ENCODE measurements at regions not wholly inside any gene's neighbourhood (a gene's known extent, or its start where the extent isn't known, plus 50 kb on each side); places are given as distances from the start of the nearest gene placed in this dataset.
A peak's percentile ranks its signal among the peaks of the same experiment; 100 is the strongest.

DNA sequence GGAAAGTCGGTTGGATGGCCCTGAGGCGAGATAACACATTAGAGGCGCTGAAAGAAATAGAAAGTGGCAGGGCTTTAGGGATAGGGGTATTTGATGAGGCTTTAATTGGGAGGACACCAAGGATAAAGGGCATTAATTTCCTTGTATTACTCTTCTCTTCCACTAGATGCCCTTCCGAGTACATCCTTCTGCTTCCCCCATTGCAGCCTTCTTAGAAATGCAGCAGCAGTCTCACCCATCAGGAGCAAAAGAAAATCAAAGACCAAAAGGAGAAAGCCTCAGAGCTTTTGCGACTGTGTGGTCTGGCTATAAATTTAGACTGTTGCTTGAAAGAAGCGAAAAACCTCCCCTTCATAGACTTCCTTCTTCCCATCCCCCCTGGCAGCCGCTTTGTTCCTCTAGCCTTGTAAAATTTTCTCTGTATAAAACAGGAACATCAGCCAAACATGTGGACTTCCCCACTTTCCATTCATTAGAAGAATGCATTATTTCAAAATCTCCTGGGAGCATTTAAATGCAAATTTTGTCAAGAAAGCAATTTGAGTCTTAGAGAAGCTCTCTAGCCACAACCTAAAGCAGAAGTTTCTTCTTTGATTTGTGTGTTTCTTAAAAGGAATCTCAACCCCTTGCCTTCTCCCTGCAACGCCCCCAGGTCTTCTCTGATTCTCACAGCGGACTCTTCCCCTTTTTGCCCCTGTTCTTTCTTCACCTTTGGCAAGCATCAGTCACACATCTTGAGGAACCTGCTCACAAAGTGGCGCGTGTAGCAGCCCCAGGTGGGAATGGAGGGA is 76.6 kb downstream of the NDUFS5 start:
- Histone ChIP-seq H3K4me2 (peak overlapping the region; percentile 59), H2AFZ (no peak overlapping the region), H3K36me3 (replicated peaks; ENCODE audit: insufficient read depth, low read depth) (no peaks in the 10 kb centered on the region), H4K20me1 (ENCODE audit: insufficient read depth, poor library complexity, severe bottlenecking) (no peaks in the 10 kb centered on the region), H3K9me2 (replicated peaks; ENCODE audit: insufficient read depth) (no peaks in the 10 kb centered on the region), H3K9me3 (ENCODE audit: low read depth) (no peaks in the 10 kb centered on the region), H3K4me1 (ENCODE audit: insufficient read depth) (peaks cover 31% of the 10 kb centered on the region), H3K4me3 (no peak overlapping the region), H3K27me3 (no peaks in the 10 kb centered on the region), H3K27ac (peak overlapping the region; percentile 98), H3K79me2 (peaks cover 13% of the 10 kb centered on the region)
- TF ChIP-seq, protein P1, sequence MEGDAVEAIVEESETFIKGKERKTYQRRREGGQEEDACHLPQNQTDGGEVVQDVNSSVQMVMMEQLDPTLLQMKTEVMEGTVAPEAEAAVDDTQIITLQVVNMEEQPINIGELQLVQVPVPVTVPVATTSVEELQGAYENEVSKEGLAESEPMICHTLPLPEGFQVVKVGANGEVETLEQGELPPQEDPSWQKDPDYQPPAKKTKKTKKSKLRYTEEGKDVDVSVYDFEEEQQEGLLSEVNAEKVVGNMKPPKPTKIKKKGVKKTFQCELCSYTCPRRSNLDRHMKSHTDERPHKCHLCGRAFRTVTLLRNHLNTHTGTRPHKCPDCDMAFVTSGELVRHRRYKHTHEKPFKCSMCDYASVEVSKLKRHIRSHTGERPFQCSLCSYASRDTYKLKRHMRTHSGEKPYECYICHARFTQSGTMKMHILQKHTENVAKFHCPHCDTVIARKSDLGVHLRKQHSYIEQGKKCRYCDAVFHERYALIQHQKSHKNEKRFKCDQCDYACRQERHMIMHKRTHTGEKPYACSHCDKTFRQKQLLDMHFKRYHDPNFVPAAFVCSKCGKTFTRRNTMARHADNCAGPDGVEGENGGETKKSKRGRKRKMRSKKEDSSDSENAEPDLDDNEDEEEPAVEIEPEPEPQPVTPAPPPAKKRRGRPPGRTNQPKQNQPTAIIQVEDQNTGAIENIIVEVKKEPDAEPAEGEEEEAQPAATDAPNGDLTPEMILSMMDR (IDR thresholded peaks at IDR 0.05; ENCODE audit: poor library complexity): peak; percentile 74
- TF ChIP-seq EZH2phosphoT487 (IDR thresholded peaks at IDR 0.05; ENCODE audit: low read depth, severe bottlenecking, unreplicated experiment): no peak
- 25% methylated on average over 11 of the region's 11 CpGs for WGBS (ENCODE audit: low lambda C conversion rate, missing lambda C conversion rate)
- DNase-seq (ENCODE audit: low spot score): peak; percentile 78

DNA sequence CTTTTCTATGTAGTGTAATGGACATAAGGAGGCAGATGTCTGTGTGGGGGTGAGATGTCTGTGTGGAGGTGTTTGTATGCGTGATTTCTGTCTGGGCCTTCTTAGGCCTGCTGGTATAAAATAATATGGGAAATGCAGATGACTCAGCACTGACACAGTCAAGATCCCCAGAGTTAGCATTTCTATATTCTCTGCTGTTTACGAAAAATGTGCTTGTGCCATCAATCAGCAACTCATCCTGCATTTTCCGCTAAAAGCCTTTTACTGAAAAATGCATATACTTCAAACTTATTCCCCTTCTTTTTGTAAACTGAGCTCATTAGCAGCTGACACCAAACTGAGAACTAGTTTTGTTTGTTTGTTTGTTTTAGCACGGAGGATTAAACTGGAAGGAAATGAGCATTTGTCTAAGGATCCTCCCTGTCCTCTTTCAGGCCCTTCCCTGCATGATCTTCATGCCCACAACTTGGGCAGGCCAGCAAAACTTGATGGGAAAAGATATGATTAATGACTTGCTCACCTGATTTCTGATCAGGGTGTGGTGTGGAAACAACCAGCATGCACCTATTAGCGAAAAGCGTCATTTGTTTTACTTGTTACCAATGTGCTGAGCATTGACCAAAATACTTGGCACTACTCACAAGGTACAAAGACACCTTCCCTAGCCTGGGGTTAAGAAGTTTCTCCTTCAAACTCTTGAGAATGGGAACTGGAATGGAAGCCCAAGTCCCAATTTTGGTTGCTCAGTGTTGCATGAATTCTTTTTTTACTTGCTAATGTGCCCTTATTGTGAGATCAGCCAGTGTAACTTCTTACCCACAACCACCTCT is 77.4 kb downstream of the NDUFS5 start:
- H3K9me3 ChIP-seq (ENCODE audit: low read depth): no peaks in the 10 kb centered on the region
- no peak for TF ChIP-seq EZH2 (IDR thresholded peaks at IDR 0.05; ENCODE audit: borderline replicate concordance)
- TF ChIP-seq, protein P1 (IDR thresholded peaks at IDR 0.05; ENCODE audit: poor library complexity): no peak
- no peak for TF ChIP-seq EZH2phosphoT487 (IDR thresholded peaks at IDR 0.05; ENCODE audit: low read depth, severe bottlenecking, unreplicated experiment)
- no peaks in the 10 kb centered on the region for H3K9me2 ChIP-seq (replicated peaks; ENCODE audit: insufficient read depth)
- peaks cover 6% of the 10 kb centered on the region for H4K20me1 ChIP-seq (ENCODE audit: insufficient read depth, poor library complexity, severe bottlenecking)
- peak overlapping the region; percentile 98 for H3K27ac ChIP-seq
- H3K36me3 ChIP-seq (replicated peaks; ENCODE audit: insufficient read depth, low read depth): no peaks in the 10 kb centered on the region
- no peak overlapping the region for H2AFZ ChIP-seq
- peaks cover 40% of the 10 kb centered on the region for H3K4me1 ChIP-seq (ENCODE audit: insufficient read depth)
- DNase-seq (ENCODE audit: low spot score): no peak
- no peaks in the 10 kb centered on the region for H3K27me3 ChIP-seq
- peak overlapping the region; percentile 86 for H3K4me2 ChIP-seq
- no peak overlapping the region for H3K4me3 ChIP-seq
- WGBS (ENCODE audit: low lambda C conversion rate, missing lambda C conversion rate): 68% methylated on average over 6 of the region's 6 CpGs
- H3K79me2 ChIP-seq: peaks cover 21% of the 10 kb centered on the region

DNA sequence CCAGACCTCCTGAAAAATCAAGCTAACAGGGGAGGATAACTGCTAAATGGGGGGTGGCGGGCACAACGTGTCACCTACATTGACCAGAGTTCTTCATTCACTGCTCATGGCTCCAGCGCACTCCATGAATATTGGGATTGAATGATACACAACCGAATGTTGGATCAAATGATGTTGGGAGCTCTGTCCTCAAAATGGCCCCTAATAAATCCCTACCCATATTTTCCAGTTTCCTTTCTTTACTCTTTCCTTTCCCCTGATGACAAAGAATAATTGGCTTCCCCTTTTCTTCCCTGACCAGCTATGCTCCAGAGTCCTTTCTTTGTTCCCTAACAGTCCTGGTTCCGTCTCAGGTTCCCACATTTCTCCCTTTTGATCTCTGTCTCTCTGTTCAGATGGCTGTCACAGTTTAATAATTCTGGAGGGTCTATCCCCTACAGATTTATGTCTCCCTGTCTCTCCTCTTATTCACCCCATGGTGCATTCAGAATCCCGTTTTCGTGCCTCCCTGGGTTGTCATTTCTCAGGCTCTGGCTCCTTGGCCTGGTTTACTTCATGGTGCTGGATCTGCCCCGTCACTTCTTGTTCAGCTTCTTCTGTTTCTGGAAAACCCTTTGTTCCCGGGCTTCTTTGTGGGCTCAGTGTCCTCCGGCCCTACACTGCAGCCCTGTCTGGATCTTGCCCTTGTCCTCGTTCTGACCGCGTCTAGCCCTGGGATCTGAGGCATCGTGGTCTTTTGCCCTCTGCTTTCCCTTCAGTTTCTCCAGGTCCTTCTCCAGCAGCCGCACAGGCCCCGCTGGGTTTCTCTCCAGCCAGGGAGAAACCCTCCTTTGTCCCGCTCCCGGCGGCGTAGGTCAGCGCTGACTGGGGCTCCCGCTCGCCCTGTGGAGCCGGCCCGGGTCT is 78.3 kb downstream of the NDUFS5 start:
- H3K9me3 ChIP-seq (ENCODE audit: low read depth): no peaks in the 10 kb centered on the region
- peak; percentile 60 for DNase-seq (ENCODE audit: low spot score)
- peak overlapping the region; percentile 98 for H3K27ac ChIP-seq
- WGBS (ENCODE audit: low lambda C conversion rate, missing lambda C conversion rate): 29% methylated on average over 23 of the region's 25 CpGs
- peaks cover 30% of the 10 kb centered on the region for H3K79me2 ChIP-seq
- peak overlapping the region; percentile 92 for H3K4me3 ChIP-seq
- H3K4me1 ChIP-seq (ENCODE audit: insufficient read depth): peaks cover 44% of the 10 kb centered on the region
- peaks cover 7% of the 10 kb centered on the region for H4K20me1 ChIP-seq (ENCODE audit: insufficient read depth, poor library complexity, severe bottlenecking)
- no peaks in the 10 kb centered on the region for H3K27me3 ChIP-seq
- H3K4me2 ChIP-seq: peak overlapping the region; percentile 86
- H2AFZ ChIP-seq: peak overlapping the region; percentile 81
- no peaks in the 10 kb centered on the region for H3K36me3 ChIP-seq (replicated peaks; ENCODE audit: insufficient read depth, low read depth)
- H3K9me2 ChIP-seq (replicated peaks; ENCODE audit: insufficient read depth): no peaks in the 10 kb centered on the region
- TF ChIP-seq EZH2phosphoT487 (IDR thresholded peaks at IDR 0.05; ENCODE audit: low read depth, severe bottlenecking, unreplicated experiment) (no peak), EZH2 (IDR thresholded peaks at IDR 0.05; ENCODE audit: borderline replicate concordance) (no peak)
- TF ChIP-seq, protein P1 (IDR thresholded peaks at IDR 0.05; ENCODE audit: poor library complexity): no peak

Measured in hepatocyte (in vitro differentiated cells).